Activated CD8-positive, alpha-beta T cell treated with anti-CD3 and anti-CD28 coated beads for 36 hours (primary cell): ENCODE measurements at regions not wholly inside any gene's neighbourhood (a gene's known extent, or its start where the extent isn't known, plus 50 kb on each side); places are given as distances from the start of the nearest gene placed in this dataset.
"Not testable (repeated sequence)": the region's sequence is repeated elsewhere in the genome, so short reads cannot be mapped to it uniquely, and the experiment has no call there.

ENCODE experiments used
- ATAC-seq: fragments of 200-7000 bp; cut with Tn5 transposase; one replicate; pipeline ENCODE4 v1.10.0; 2021; ENCODE audit warnings: mild to moderate bottlenecking, moderate library complexity
- CTCF ChIA-PET: fragments of 350-600 bp; sonication (Branson Sonifier 250); formaldehyde crosslinking; loops from one replicate; lab custom pipeline; 2021; ENCODE audit warnings: antibody characterized with exemption; lab: Charles Lee
- POLR2A ChIA-PET: fragments of 350-600 bp; sonication (Branson Sonifier 250); formaldehyde crosslinking; loops from one replicate; lab custom pipeline; 2021; ENCODE audit warnings: antibody characterized with exemption; lab: Charles Lee
- DNase-seq: peaks from one replicate; pipeline ENCODE4 v3.0.0-alpha.2; 2020
- H3K27ac Mint-ChIP-seq: one replicate; pipeline ENCODE4 v1.8.0; 2021; ENCODE audit warnings: mild to moderate bottlenecking, mixed read lengths
- H3K27me3 Mint-ChIP-seq: one replicate; pipeline ENCODE4 v1.8.0; 2021; ENCODE audit warnings: mixed read lengths
- H3K36me3 Mint-ChIP-seq: one replicate; pipeline ENCODE4 v1.8.0; 2021; ENCODE audit warnings: low read depth, mixed read lengths
- H3K4me1 Mint-ChIP-seq: one replicate; pipeline ENCODE4 v1.8.0; 2021; ENCODE audit warnings: low read depth, mixed read lengths
- H3K4me3 Mint-ChIP-seq: one replicate; pipeline ENCODE4 v1.8.0; 2021; ENCODE audit warnings: mild to moderate bottlenecking, moderate library complexity, mixed read lengths
- H3K9me3 Mint-ChIP-seq: one replicate; pipeline ENCODE4 v1.8.0; 2021; ENCODE audit warnings: mixed read lengths
- CTCF ChIP-seq: fragments of 200-600 bp; IDR thresholded peaks from one replicate; pipeline ENCODE4 v1.8.0; 2022; ENCODE audit warnings: antibody characterized with exemption, mild to moderate bottlenecking
- intact Hi-C: fragments of 100-400 bp; cut with micrococcal nuclease; formaldehyde crosslinking; loops from one replicate; pipeline ENCODE4 v1.10.0; 2022

GRCh38 chr3:14037211-14037610, 87.5 kb downstream of the CHCHD4 start:
- ChIA-PET POLR2A (no interaction called here), CTCF (no interaction called here)
- DNase-seq, result no peak
- intact Hi-C loops, result no loop called here
- TF ChIP-seq CTCF, result no peak
- H3K27me3 Mint-ChIP-seq, result no peaks in the 10 kb centered on the region
- H3K4me1 Mint-ChIP-seq, result no peaks in the 10 kb centered on the region
- H3K27ac Mint-ChIP-seq, result no peak overlapping the region
- no peak overlapping the region for H3K4me3 Mint-ChIP-seq
- peaks cover 5% of the 10 kb centered on the region for H3K9me3 Mint-ChIP-seq
- H3K36me3 Mint-ChIP-seq, result no peaks in the 10 kb centered on the region
- ATAC-seq, result no peak

- Mint-ChIP-seq H3K27ac (no peak overlapping the region), H3K4me1 (peaks cover 5% of the 10 kb centered on the region), H3K4me3 (no peak overlapping the region), H3K27me3 (no peaks in the 10 kb centered on the region), H3K9me3 (peaks cover 5% of the 10 kb centered on the region), H3K36me3 (no peaks in the 10 kb centered on the region)
- CTCF ChIA-PET, result no interaction called here
- no peak for TF ChIP-seq CTCF
- no peak for DNase-seq
- ATAC-seq, result no peak
- intact Hi-C loops, result no loop called here
- POLR2A ChIA-PET, result interaction anchor here (0.6 kb wide), 1 partner anchor 17 kb away, joined by 4 read pairs; no protein-coding TSS in a partner anchor
Observed at GRCh38 chr3:14033023-14033422, 91.6 kb downstream of the CHCHD4 start.

- Mint-ChIP-seq H3K27me3 (no peaks in the 10 kb centered on the region), H3K27ac (no peak overlapping the region), H3K9me3 (peaks cover 4% of the 10 kb centered on the region), H3K4me3 (no peak overlapping the region), H3K36me3 (no peaks in the 10 kb centered on the region), H3K4me1 (peaks cover 5% of the 10 kb centered on the region)
- intact Hi-C loops, result no loop called here
- no peak for TF ChIP-seq CTCF
- ChIA-PET POLR2A (no interaction called here), CTCF (no interaction called here)
- ATAC-seq (peak; percentile 66), DNase-seq (peak; percentile 8)
Observed at GRCh38 chr3:14031271-14031670, 93.4 kb downstream of the CHCHD4 start.

- ATAC-seq, H3K36me3 Mint-ChIP-seq, H3K27me3 Mint-ChIP-seq, DNase-seq, H3K4me1 Mint-ChIP-seq, H3K9me3 Mint-ChIP-seq, H3K27ac Mint-ChIP-seq, POLR2A ChIA-PET, intact Hi-C loops, CTCF ChIA-PET, H3K4me3 Mint-ChIP-seq: not testable (repeated sequence)
Observed at GRCh38 chr3:14029390-14029995, 95.2 kb downstream of the CHCHD4 start.

- intact Hi-C loops, POLR2A ChIA-PET, H3K4me1 Mint-ChIP-seq, ATAC-seq, H3K4me3 Mint-ChIP-seq, H3K36me3 Mint-ChIP-seq, CTCF ChIA-PET, DNase-seq, H3K27ac Mint-ChIP-seq: not testable (repeated sequence)
- H3K9me3 Mint-ChIP-seq, result peaks cover 12% of the 10 kb centered on the region
- H3K27me3 Mint-ChIP-seq, result peaks cover 11% of the 10 kb centered on the region
Observed at GRCh38 chr3:14028122-14028521, 96.5 kb downstream of the CHCHD4 start.

GRCh38 chr3:14019459-14019858, 105.2 kb downstream of the CHCHD4 start:
- Mint-ChIP-seq H3K4me1 (no peaks in the 10 kb centered on the region), H3K9me3 (peaks cover 10% of the 10 kb centered on the region), H3K4me3 (no peak overlapping the region), H3K27ac (no peak overlapping the region), H3K27me3 (peaks cover 17% of the 10 kb centered on the region), H3K36me3 (peaks cover 4% of the 10 kb centered on the region)
- ATAC-seq (no peak), DNase-seq (no peak)
- no peak for TF ChIP-seq CTCF
- intact Hi-C loops, result no loop called here
- ChIA-PET CTCF (no interaction called here), POLR2A (no interaction called here)
